ENCODE measurements at regions not wholly inside any gene's neighbourhood (a gene's known extent, or its start where the extent isn't known, plus 50 kb on each side); places are given as distances from the start of the nearest gene placed in this dataset.

DNA sequence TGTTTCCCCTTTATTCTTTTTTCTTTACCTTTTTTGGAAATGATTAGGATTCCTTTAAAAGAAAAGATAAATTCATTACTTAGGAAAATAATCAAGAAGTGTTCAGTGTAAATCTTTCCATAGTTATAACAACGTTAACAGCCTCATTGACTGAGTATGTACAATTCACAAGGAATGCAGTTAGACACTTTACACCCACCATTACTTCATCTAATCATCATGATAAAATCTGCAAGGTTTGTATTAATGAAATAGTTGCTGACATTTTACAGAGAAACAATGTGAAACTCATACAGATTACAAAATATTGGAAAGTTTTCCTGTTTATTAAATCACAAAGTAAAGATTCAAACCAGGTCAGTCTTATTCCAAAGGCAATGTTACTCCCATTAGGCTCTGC, 59.3 kb upstream of the NEGR1 start:
- TF ChIP-seq, protein P1, sequence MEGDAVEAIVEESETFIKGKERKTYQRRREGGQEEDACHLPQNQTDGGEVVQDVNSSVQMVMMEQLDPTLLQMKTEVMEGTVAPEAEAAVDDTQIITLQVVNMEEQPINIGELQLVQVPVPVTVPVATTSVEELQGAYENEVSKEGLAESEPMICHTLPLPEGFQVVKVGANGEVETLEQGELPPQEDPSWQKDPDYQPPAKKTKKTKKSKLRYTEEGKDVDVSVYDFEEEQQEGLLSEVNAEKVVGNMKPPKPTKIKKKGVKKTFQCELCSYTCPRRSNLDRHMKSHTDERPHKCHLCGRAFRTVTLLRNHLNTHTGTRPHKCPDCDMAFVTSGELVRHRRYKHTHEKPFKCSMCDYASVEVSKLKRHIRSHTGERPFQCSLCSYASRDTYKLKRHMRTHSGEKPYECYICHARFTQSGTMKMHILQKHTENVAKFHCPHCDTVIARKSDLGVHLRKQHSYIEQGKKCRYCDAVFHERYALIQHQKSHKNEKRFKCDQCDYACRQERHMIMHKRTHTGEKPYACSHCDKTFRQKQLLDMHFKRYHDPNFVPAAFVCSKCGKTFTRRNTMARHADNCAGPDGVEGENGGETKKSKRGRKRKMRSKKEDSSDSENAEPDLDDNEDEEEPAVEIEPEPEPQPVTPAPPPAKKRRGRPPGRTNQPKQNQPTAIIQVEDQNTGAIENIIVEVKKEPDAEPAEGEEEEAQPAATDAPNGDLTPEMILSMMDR (IDR thresholded peaks at IDR 0.05) = no peak
- no peak for TF ChIP-seq EZH2 (IDR thresholded peaks at IDR 0.05; ENCODE audit: borderline replicate concordance, insufficient read depth, low read depth, low read length, poor library complexity, severe bottlenecking)

Measured in B cell (primary cell).